Gastrocnemius medialis (tissue), 4 donors: ENCODE measurements at regions not wholly inside any gene's neighbourhood (a gene's known extent, or its start where the extent isn't known, plus 50 kb on each side); places are given as distances from the start of the nearest gene placed in this dataset.
A peak's percentile ranks its signal among the peaks of the same experiment; 100 is the strongest.

ENCODE experiments used
- ATAC-seq, 2 donors: fragments of 150-250 bp; one replicate each; pipeline ENCODE4 v1.9.1; 2016
- DNase-seq, 2 donors: peaks; one replicate each; pipeline ENCODE4 v3.0.0-alpha.2; 2019
- H3K27ac ChIP-seq, 4 donors: fragments of 200-600 bp; sonication (generic); 1 replicate in 1 of 4; 2 replicates in 3 of 4; pipeline ENCODE4 v1.5.1; 2016 to 2018; ENCODE audit warnings: mild to moderate bottlenecking in 2 of 4, moderate library complexity in 1 of 4
- H3K27me3 ChIP-seq, 3 donors: fragments of 200-600 bp; sonication (generic) in 2 of 3; 1 replicate in 1 of 3; 2 replicates in 2 of 3; pipeline versions ENCODE4 v1.5.1 to v1.6.0; 2016 to 2019; ENCODE audit warnings: mild to moderate bottlenecking in 1 of 3, moderate library complexity in 1 of 3
- H3K36me3 ChIP-seq, 2 donors: fragments of 200-600 bp; sonication (generic) in 1 of 2; one replicate each; pipeline ENCODE4 v1.5.1; 2017 to 2018
- H3K4me1 ChIP-seq, 2 donors: fragments of 200-600 bp; sonication (generic) in 1 of 2; one replicate each; pipeline ENCODE4 v1.5.1; 2016 to 2017; ENCODE audit warnings: mild to moderate bottlenecking in 2 of 2
- H3K4me3 ChIP-seq, 4 donors: fragments of 200-600 bp; sonication (generic) in 3 of 4; 1 replicate in 1 of 4; 2 replicates in 3 of 4; pipeline ENCODE4 v1.5.1; 2016 to 2019; ENCODE audit warnings: mild to moderate bottlenecking in 2 of 4
- H3K9me3 ChIP-seq, 3 donors: fragments of 200-600 bp; sonication (generic) in 2 of 3; 1 replicate in 1 of 3; 2 replicates in 2 of 3; pipeline ENCODE4 v1.5.1; 2016 to 2019
- POLR2A ChIP-seq, 2 donors: fragments of 450-650 bp; IDR thresholded peaks; one replicate each; pipeline ENCODE4 v1.6.1; 2017; ENCODE audit warnings: antibody characterized with exemption in 2 of 2, mild to moderate bottlenecking in 2 of 2, moderate library complexity in 2 of 2
- in situ Hi-C, 4 donors: fragments of 200-750 bp; cut with MboI; loops; one replicate each; pipeline versions ENCODE4 v1.15.0 to v1.8.0; 2017; ENCODE audit warnings: low sequenced_read_pairs in 4 of 4
- intact Hi-C: fragments of 100-400 bp; cut with DNase I; formaldehyde crosslinking; loops from one replicate; pipeline ENCODE4 v1.15.1; 2023; ENCODE audit warnings: low total_unique reads
- TF ChIP-seq, protein P1 (sequence below), 5 experiments: fragments of 450-650 bp in 3 of 5; fragments of 200-600 bp in 2 of 5; sonication (generic) in 2 of 5; IDR thresholded peaks in 4 of 5; conservative IDR thresholded peaks in 1 of 5; 1 replicate in 4 of 5; 2 replicates in 1 of 5; pipeline ENCODE4 v1.5.1; 2016 to 2019; ENCODE audit warnings: antibody characterized with exemption in 5 of 5, mild to moderate bottlenecking in 3 of 5, moderate library complexity in 3 of 5

DNA sequence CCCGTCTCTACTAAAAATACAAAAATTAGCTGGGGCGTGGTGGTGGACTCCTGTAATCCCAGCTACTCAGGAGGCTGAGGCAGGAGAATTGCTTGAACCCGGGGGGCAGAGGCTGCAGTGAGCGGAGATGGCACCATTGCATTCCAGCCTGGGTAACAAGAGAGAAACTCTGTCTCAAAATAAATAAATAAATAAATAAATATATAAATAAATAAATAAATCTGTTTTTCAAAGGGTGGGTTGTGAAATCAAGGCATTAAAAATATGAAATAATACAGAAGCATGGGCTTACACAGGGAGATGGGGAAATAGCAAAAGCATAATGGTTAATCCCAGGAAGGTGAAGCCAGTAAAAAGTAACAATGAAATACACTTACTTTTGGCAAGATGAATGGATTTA, 93.9 kb downstream of the LYZL2 start:
- intact Hi-C loops, result loop anchor here (5.0 kb wide), 1 partner anchor 42 kb away; no protein-coding TSS in a partner anchor
- peaks cover 0 to 5% of the 10 kb centered on the region in 2 donors for H3K4me1 ChIP-seq
- no peaks in the 10 kb centered on the region for H3K9me3 ChIP-seq
- DNase-seq (no peak), ATAC-seq (no peak)
- no peak overlapping the region for H3K27ac ChIP-seq
- no peak overlapping the region for H3K4me3 ChIP-seq
- in situ Hi-C loops, result loop anchor here in 1 of 4 donors (10.0 kb wide), 1 partner anchor 59 kb away; no protein-coding TSS in a partner anchor
- TF ChIP-seq, protein P1, sequence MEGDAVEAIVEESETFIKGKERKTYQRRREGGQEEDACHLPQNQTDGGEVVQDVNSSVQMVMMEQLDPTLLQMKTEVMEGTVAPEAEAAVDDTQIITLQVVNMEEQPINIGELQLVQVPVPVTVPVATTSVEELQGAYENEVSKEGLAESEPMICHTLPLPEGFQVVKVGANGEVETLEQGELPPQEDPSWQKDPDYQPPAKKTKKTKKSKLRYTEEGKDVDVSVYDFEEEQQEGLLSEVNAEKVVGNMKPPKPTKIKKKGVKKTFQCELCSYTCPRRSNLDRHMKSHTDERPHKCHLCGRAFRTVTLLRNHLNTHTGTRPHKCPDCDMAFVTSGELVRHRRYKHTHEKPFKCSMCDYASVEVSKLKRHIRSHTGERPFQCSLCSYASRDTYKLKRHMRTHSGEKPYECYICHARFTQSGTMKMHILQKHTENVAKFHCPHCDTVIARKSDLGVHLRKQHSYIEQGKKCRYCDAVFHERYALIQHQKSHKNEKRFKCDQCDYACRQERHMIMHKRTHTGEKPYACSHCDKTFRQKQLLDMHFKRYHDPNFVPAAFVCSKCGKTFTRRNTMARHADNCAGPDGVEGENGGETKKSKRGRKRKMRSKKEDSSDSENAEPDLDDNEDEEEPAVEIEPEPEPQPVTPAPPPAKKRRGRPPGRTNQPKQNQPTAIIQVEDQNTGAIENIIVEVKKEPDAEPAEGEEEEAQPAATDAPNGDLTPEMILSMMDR (IDR thresholded peaks at IDR 0.05 in 4 of 5, conservative IDR thresholded peaks at IDR 0.05 in 1 of 5), result no peak
- no peak for TF ChIP-seq POLR2A (IDR thresholded peaks at IDR 0.05)
- no peaks in the 10 kb centered on the region for H3K27me3 ChIP-seq
- H3K36me3 ChIP-seq, result no peaks in the 10 kb centered on the region

DNA sequence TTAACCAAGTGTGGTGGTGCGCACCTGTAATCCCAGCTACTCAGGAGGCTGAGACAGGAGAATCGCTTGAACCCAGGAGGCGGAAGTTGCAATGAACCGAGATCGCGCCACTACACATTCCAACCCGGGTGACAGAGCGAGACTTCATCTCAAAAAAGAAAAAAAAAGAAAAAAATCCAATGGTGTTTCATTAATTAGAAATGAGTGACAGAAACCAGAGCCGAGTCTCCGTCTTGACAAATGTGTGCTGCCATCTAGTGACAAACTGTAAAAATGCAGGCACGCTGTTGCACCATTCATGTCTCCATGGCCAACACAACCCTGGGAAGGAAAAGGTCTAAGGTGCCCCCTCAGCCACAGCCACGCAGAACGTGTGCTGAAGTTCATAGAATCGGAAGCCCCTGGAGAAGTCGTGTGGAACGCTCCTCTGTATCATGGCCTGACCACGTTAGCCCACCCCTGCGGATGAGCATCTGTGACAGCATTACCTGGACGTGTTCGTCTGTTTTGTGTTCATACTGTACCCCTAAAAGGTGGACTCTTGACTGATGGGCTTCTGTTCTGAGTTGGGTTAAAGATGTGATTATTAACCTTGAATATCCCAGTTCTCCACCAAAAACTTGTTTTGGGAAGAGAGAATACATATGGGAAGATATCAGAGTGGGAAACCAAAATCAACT, 94.9 kb downstream of the LYZL2 start:
- TF ChIP-seq POLR2A (IDR thresholded peaks at IDR 0.05), result no peak
- TF ChIP-seq, protein P1 (IDR thresholded peaks at IDR 0.05 in 4 of 5, conservative IDR thresholded peaks at IDR 0.05 in 1 of 5), result peak; percentile 82 to 89 (median 87)
- intact Hi-C loops (loop anchor here (1.0 to 5.0 kb wide), 3 partner anchors 43 to 142 kb away; no protein-coding TSS in a partner anchor), in situ Hi-C loops (loop anchor here (5.0 to 10.0 kb wide), 4 partner anchors 58 to 127 kb away; no protein-coding TSS in a partner anchor)
- Histone ChIP-seq H3K27me3 (no peaks in the 10 kb centered on the region), H3K36me3 (no peaks in the 10 kb centered on the region), H3K9me3 (no peaks in the 10 kb centered on the region), H3K4me1 (peaks cover 0 to 5% of the 10 kb centered on the region in 2 donors), H3K4me3 (no peak overlapping the region), H3K27ac (no peak overlapping the region)
- ATAC-seq (peak; percentile 61 to 81), DNase-seq (peak; percentile 42 to 61)

DNA sequence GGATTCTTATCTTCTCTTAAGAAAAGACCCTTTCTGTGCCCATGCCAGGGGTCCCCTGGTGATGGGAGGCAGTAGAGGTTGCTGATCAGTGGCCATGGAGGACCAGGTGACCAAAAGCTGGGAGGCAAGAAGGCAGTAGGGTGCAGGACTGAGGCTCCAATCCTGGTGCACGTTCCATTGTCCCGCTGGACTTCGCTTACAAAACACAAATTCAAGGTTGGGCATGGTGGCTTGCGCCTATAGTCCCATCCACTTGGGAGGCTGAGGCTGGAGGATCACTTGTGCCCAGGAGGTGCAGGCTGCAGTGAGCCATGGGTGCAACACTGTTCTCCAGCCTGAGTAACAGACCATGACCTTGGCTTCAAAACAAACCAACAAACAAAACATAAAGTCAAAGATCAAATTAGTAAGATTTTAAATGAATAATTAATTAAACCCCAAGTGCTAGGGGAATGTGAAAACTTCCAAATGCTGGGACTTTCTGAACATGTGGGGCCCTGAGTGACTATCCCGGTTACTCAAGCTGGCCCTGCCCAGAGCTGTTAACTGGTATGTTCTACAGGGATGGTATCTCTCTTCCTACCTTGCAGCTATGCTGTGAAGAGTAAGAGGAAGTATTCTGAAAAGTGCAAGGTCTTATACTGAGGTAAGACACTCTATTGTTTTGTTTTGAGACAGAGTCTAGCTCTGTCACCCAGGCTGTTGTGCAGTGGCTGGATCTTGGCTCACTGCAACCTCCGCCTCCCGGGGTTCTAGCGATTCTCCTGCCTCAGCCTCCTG, 97.6 kb downstream of the LYZL2 start:
- no peak for DNase-seq
- ATAC-seq, result no peak
- intact Hi-C loops (no loop called here), in situ Hi-C loops (loop anchor here (5.0 to 10.0 kb wide), 4 partner anchors 60 to 125 kb away; no protein-coding TSS in a partner anchor)
- H3K9me3 ChIP-seq, result no peaks in the 10 kb centered on the region
- H3K27me3 ChIP-seq, result no peaks in the 10 kb centered on the region
- no peak for TF ChIP-seq POLR2A (IDR thresholded peaks at IDR 0.05)
- TF ChIP-seq, protein P1 (IDR thresholded peaks at IDR 0.05 in 4 of 5, conservative IDR thresholded peaks at IDR 0.05 in 1 of 5), result no peak
- no peak overlapping the region for H3K4me3 ChIP-seq
- H3K27ac ChIP-seq, result no peak overlapping the region
- no peaks in the 10 kb centered on the region for H3K4me1 ChIP-seq
- no peaks in the 10 kb centered on the region for H3K36me3 ChIP-seq

GRCh38 chr10:30529373-30529998, 95.5 kb downstream of the MAP3K8 start:
- in situ Hi-C loops (no loop called here), intact Hi-C loops (no loop called here)
- TF ChIP-seq, protein P1 (IDR thresholded peaks at IDR 0.05 in 4 of 5, conservative IDR thresholded peaks at IDR 0.05 in 1 of 5), result no peak
- peak; percentile 11 to 22 for TF ChIP-seq POLR2A (IDR thresholded peaks at IDR 0.05)
- H3K36me3 ChIP-seq, result no peaks in the 10 kb centered on the region
- no peaks in the 10 kb centered on the region for H3K27me3 ChIP-seq
- ATAC-seq (peak in 1 of 2 donors; percentile 27), DNase-seq (peak in 1 of 2 donors; percentile 50)
- H3K4me1 ChIP-seq, result no peaks in the 10 kb centered on the region
- H3K4me3 ChIP-seq, result no peak overlapping the region
- no peaks in the 10 kb centered on the region for H3K9me3 ChIP-seq
- no peak overlapping the region for H3K27ac ChIP-seq
